ENCODE measurements at regions not wholly inside any gene's neighbourhood (a gene's known extent, or its start where the extent isn't known, plus 50 kb on each side); places are given as distances from the start of the nearest gene placed in this dataset.

GRCh38 chr6:99789767-99790166 is 183.1 kb downstream of the PRDM13 start:
- intact Hi-C loops (cut with DNase I), result no loop called here
- no peak for ATAC-seq

DNA sequence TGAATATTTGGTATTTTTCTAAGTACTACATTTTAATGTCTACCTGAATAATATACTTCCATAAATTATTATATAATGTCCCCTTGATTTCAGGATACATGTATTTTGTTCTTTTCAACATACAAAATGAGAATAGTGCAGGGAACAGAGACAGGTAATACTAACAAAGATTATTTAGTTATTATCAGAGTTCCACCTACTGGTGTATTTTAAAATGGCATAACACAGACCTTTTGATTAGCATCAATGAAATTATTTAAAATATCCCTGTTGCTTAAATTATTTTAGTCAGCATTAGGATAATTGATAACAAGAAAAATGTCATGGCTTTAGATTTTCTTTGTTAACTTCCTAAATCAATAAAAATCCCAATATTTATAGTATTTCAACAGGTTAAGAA is 184.0 kb downstream of the PRDM13 start:
- no peaks in the 10 kb centered on the region for H3K4me1 ChIP-seq

More at GRCh38 chr6:99789767-99790166, 183.1 kb downstream of the PRDM13 start:
- TF ChIP-seq CTCF (IDR thresholded peaks at IDR 0.05) (no peak), POLR2A (IDR thresholded peaks at IDR 0.05) (no peak)
- no peak overlapping the region for H3K4me3 ChIP-seq
- no peaks in the 10 kb centered on the region for H3K27me3 ChIP-seq
- no peaks in the 10 kb centered on the region for H3K9me3 ChIP-seq
- no peaks in the 10 kb centered on the region for H3K4me1 ChIP-seq
- H3K36me3 ChIP-seq, result no peaks in the 10 kb centered on the region
- DNase-seq, result no peak
- H3K27ac ChIP-seq, result no peak overlapping the region
- 0% methylated on average over 1 of the region's 1 CpG for whole genome bisulfite sequencing (ENCODE audit: insufficient coverage, low coverage, low lambda C conversion rate, missing lambda C conversion rate)

DNA sequence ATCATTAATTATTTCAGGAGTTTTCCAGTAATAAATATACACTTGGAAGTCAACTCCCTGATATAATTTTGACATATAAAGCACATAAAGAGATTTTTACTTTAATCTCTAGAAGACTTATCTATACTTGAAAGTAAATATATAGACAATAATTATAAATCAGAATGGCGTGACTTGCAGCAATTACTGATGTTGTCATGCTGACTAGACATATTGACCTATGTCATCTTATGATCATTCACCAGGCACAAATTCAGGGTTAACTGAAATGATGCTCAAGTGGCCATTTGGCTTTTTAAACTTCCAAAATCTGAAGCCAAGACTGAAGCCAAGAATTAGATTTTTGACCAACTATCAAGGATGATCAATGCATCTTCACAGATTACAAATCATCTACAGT is 192.2 kb downstream of the MCHR2 start:
- intact Hi-C loops (cut with DNase I), result no loop called here
- DNase-seq (no peak), ATAC-seq (no peak)
- Histone ChIP-seq H3K27me3 (no peaks in the 10 kb centered on the region), H3K36me3 (no peaks in the 10 kb centered on the region), H3K4me3 (no peak overlapping the region), H3K4me1 (peaks cover 0 to 5% (median 0%) of the 10 kb centered on the region in 4 donors), H3K9me3 (no peaks in the 10 kb centered on the region), H3K27ac (no peak overlapping the region)
- 43% methylated on average over 1 of the region's 1 CpG for WGBS (ENCODE audit: insufficient coverage, low coverage, low lambda C conversion rate, missing lambda C conversion rate)
- no peak for TF ChIP-seq CTCF (IDR thresholded peaks at IDR 0.05)
- TF ChIP-seq POLR2A (IDR thresholded peaks at IDR 0.05), result no peak

More for the DNA sequence above, 184.0 kb downstream of the PRDM13 start:
- ATAC-seq (no peak), DNase-seq (no peak)
- Histone ChIP-seq H3K36me3 (no peaks in the 10 kb centered on the region), H3K27me3 (no peaks in the 10 kb centered on the region), H3K9me3 (no peaks in the 10 kb centered on the region), H3K4me3 (no peak overlapping the region), H3K27ac (no peak overlapping the region)
- intact Hi-C loops (cut with DNase I), result no loop called here
- TF ChIP-seq POLR2A (IDR thresholded peaks at IDR 0.05) (no peak), CTCF (IDR thresholded peaks at IDR 0.05) (peak in 2 of 4 donors; percentile 15 to 22)

DNA sequence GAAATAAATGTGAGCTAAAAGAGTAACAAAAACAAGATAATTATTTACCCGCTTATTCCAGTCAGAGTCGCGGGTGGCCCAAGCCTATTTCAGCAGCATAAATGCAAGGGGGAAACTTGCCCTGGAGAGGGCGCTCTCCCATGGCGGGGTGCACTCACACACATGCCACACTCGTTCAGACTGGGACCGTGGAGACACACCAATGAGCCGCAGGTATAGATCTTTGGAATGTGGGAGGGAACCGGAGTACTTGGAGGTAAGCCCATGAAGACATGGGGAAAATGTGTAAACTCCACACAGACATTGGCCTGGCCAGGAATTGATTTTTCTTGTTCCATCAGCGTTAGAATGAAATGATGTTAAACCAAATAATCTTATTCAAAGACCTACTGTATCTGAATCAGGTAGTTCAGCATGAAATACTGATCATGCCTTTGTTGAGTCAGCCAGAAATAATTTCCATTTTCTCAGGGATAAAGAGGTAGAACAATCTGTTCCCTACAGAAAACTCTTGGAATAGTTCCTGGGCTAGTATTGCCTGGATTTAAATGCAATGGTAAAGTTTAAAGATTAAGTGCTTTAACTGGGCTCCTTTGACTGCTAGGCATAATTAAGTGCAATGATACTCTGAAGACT is 191.5 kb downstream of the MCHR2 start:
- TF ChIP-seq CTCF (IDR thresholded peaks at IDR 0.05) (peak in 1 of 4 donors; percentile 7), POLR2A (IDR thresholded peaks at IDR 0.05) (no peak)
- no peaks in the 10 kb centered on the region for H3K27me3 ChIP-seq
- no peak overlapping the region for H3K27ac ChIP-seq
- WGBS (ENCODE audit: insufficient coverage, low coverage, low lambda C conversion rate, missing lambda C conversion rate), result 34% methylated on average over 10 of the region's 10 CpGs
- ATAC-seq, result peak in 2 of 4 donors; percentile 34 to 35
- H3K4me3 ChIP-seq, result no peak overlapping the region
- H3K4me1 ChIP-seq, result peaks cover 0 to 5% (median 0%) of the 10 kb centered on the region in 4 donors
- intact Hi-C loops (cut with DNase I), result no loop called here
- H3K36me3 ChIP-seq, result no peaks in the 10 kb centered on the region
- no peak for DNase-seq
- no peaks in the 10 kb centered on the region for H3K9me3 ChIP-seq

- 58% methylated on average over 2 of the region's 2 CpGs for WGBS (ENCODE audit: insufficient coverage, low coverage, low lambda C conversion rate, missing lambda C conversion rate)
- DNase-seq (no peak), ATAC-seq (no peak)
- TF ChIP-seq POLR2A (IDR thresholded peaks at IDR 0.05), result no peak
- no peak for TF ChIP-seq CTCF (IDR thresholded peaks at IDR 0.05)
- H3K27me3 ChIP-seq, result no peaks in the 10 kb centered on the region
- H3K27ac ChIP-seq, result no peak overlapping the region
- intact Hi-C loops (cut with DNase I), result no loop called here
- no peaks in the 10 kb centered on the region for H3K36me3 ChIP-seq
- H3K9me3 ChIP-seq, result no peaks in the 10 kb centered on the region
- no peaks in the 10 kb centered on the region for H3K4me1 ChIP-seq
- no peak overlapping the region for H3K4me3 ChIP-seq
These were observed 185.0 kb downstream of the MCHR2 start for GRCh38 chr6:99808992-99809391.

All from right lobe of liver (tissue), 6 donors.